Endothelial cell of umbilical vein (primary cell): ENCODE measurements at regions not wholly inside any gene's neighbourhood (a gene's known extent, or its start where the extent isn't known, plus 50 kb on each side); places are given as distances from the start of the nearest gene placed in this dataset.

Source experiments
- CTCF ChIP-seq, 2 donors: IDR thresholded peaks; 1 replicate in 1 of 2; 2 replicates in 1 of 2; pipeline ENCODE4 v1.5.1; 2011; ENCODE audit warnings: low read length in 2 of 2, mild to moderate bottlenecking in 2 of 2, moderate library complexity in 2 of 2, control low read depth in 1 of 2, inconsistent platforms in 1 of 2, low read depth in 1 of 2; ENCODE audit not compliant: insufficient read depth in 1 of 2; ENCODE audit errors: extremely low read depth in 1 of 2
- JUN ChIP-seq: IDR thresholded peaks from 2 replicates; pipeline ENCODE4 v1.6.1; 2011; ENCODE audit warnings: borderline replicate concordance, low read depth; ENCODE audit not compliant: insufficient read length, insufficient read depth
- MAX ChIP-seq: IDR thresholded peaks from 2 replicates; pipeline ENCODE4 v1.6.1; 2011; ENCODE audit not compliant: insufficient read depth, insufficient read length
- POLR2A ChIP-seq: IDR thresholded peaks from 2 replicates; pipeline ENCODE4 v1.6.1; 2012; ENCODE audit warnings: low read depth, mild to moderate bottlenecking, control low read depth, low read length

- TF ChIP-seq CTCF (IDR thresholded peaks at IDR 0.05; ENCODE audit: extremely low read depth in 1 of 2, insufficient read depth in 1 of 2, low read depth in 1 of 2, low read length in 2 of 2) (no peak), POLR2A (no peak), MAX (no peak), JUN (no peak)
Measured at GRCh38 chr12:105723066-105723465, 392.6 kb downstream of the C12orf75 start.
